Colonic mucosa (tissue), 4 donors: ENCODE measurements at regions not wholly inside any gene's neighbourhood (a gene's known extent, or its start where the extent isn't known, plus 50 kb on each side); places are given as distances from the start of the nearest gene placed in this dataset.

Source experiments
- DNase-seq: peaks from one replicate; pipeline ENCODE4 v3.0.0-alpha.2; 2020
- H3K27ac ChIP-seq: fragments of 200-600 bp; one replicate; pipeline ENCODE4 v1.8.0; 2021
- H3K27me3 ChIP-seq: fragments of 200-600 bp; one replicate; pipeline ENCODE4 v1.8.0; 2021
- H3K36me3 ChIP-seq: fragments of 200-600 bp; one replicate; pipeline ENCODE4 v1.8.0; 2021
- H3K4me1 ChIP-seq: fragments of 200-600 bp; one replicate; pipeline ENCODE4 v1.8.0; 2021; ENCODE audit warnings: mild to moderate bottlenecking
- H3K4me3 ChIP-seq: fragments of 200-600 bp; one replicate; pipeline ENCODE4 v1.8.0; 2021
- H3K9ac ChIP-seq, 2 donors: one replicate each; pipeline ENCODE4 v1.7.0; 2013; ENCODE audit warnings: control low read depth in 2 of 2, low read depth in 2 of 2, low read length in 2 of 2
- H3K9me3 ChIP-seq: fragments of 200-600 bp; one replicate; pipeline ENCODE4 v1.8.0; 2021
- CTCF ChIP-seq: fragments of 200-600 bp; IDR thresholded peaks from one replicate; pipeline ENCODE4 v1.8.0; 2022; ENCODE audit warnings: antibody characterized with exemption, mild to moderate bottlenecking
- intact Hi-C: fragments of 100-400 bp; cut with DNase I; formaldehyde crosslinking; loops from one replicate; pipeline ENCODE4 v1.14.1; 2022
- donor health status: healthy.
- donor health status: DM: no; HTN: no; CAD: no.
- donor health status: DM: no; HTN: no; CAD: no.

GRCh38 chr3:26997226-26997625 lies 372.0 kb downstream of the NEK10 start:
- H3K4me3 ChIP-seq = no peak overlapping the region
- H3K4me1 ChIP-seq = no peaks in the 10 kb centered on the region
- DNase-seq = no peak
- no peak for TF ChIP-seq CTCF
- no peak overlapping the region for H3K9ac ChIP-seq
- no peaks in the 10 kb centered on the region for H3K9me3 ChIP-seq
- H3K27ac ChIP-seq = no peak overlapping the region
- H3K36me3 ChIP-seq = no peaks in the 10 kb centered on the region
- intact Hi-C loops = no loop called here
- no peaks in the 10 kb centered on the region for H3K27me3 ChIP-seq

- H3K4me1 ChIP-seq = no peaks in the 10 kb centered on the region
- no peak overlapping the region for H3K9ac ChIP-seq
- H3K27ac ChIP-seq = no peak overlapping the region
- H3K36me3 ChIP-seq = no peaks in the 10 kb centered on the region
- H3K9me3 ChIP-seq = no peaks in the 10 kb centered on the region
- intact Hi-C loops = no loop called here
- no peaks in the 10 kb centered on the region for H3K27me3 ChIP-seq
- H3K4me3 ChIP-seq = no peak overlapping the region
- DNase-seq = no peak
- TF ChIP-seq CTCF = no peak
Measured at GRCh38 chr3:27010834-27011233, 358.3 kb downstream of the NEK10 start.

- no peak for DNase-seq
- no peaks in the 10 kb centered on the region for H3K4me1 ChIP-seq
- no peak overlapping the region for H3K9ac ChIP-seq
- intact Hi-C loops = no loop called here
- H3K27ac ChIP-seq = no peak overlapping the region
- no peaks in the 10 kb centered on the region for H3K9me3 ChIP-seq
- no peak overlapping the region for H3K4me3 ChIP-seq
- H3K27me3 ChIP-seq = no peaks in the 10 kb centered on the region
- TF ChIP-seq CTCF = no peak
- H3K36me3 ChIP-seq = no peaks in the 10 kb centered on the region
Measured at GRCh38 chr3:27022096-27022761, 347.0 kb downstream of the NEK10 start.

GRCh38 chr3:27024493-27024892 lies 344.7 kb downstream of the NEK10 start:
- Histone ChIP-seq H3K9ac (no peak overlapping the region), H3K4me1 (no peaks in the 10 kb centered on the region), H3K27ac (no peak overlapping the region), H3K9me3 (no peaks in the 10 kb centered on the region), H3K36me3 (no peaks in the 10 kb centered on the region), H3K4me3 (no peak overlapping the region), H3K27me3 (no peaks in the 10 kb centered on the region)
- DNase-seq = no peak
- no peak for TF ChIP-seq CTCF
- intact Hi-C loops = no loop called here

- intact Hi-C loops = no loop called here
- TF ChIP-seq CTCF = no peak
- DNase-seq = no peak
- H3K4me3 ChIP-seq = no peak overlapping the region
- H3K4me1 ChIP-seq = no peaks in the 10 kb centered on the region
- no peak overlapping the region for H3K9ac ChIP-seq
- no peak overlapping the region for H3K27ac ChIP-seq
- H3K36me3 ChIP-seq = no peaks in the 10 kb centered on the region
- no peaks in the 10 kb centered on the region for H3K9me3 ChIP-seq
- no peaks in the 10 kb centered on the region for H3K27me3 ChIP-seq
Measured at GRCh38 chr3:27025718-27026117, 343.5 kb downstream of the NEK10 start.
